Kidney epithelial cell (primary cell): ENCODE measurements at regions not wholly inside any gene's neighbourhood (a gene's known extent, or its start where the extent isn't known, plus 50 kb on each side); places are given as distances from the start of the nearest gene placed in this dataset.

ENCODE experiments used
- DNase-seq: peaks from one replicate; pipeline ENCODE4 v3.0.0-alpha.2; 2010; ENCODE audit warnings: low read depth
- H3K27me3 ChIP-seq: 2 replicates; pipeline ENCODE4 v1.6.0; 2011; ENCODE audit warnings: low read length; ENCODE audit not compliant: control insufficient read depth, insufficient read depth
- H3K36me3 ChIP-seq: 2 replicates; pipeline ENCODE4 v1.5.1; 2011; ENCODE audit warnings: low read length; ENCODE audit not compliant: control insufficient read depth, insufficient read depth
- H3K4me3 ChIP-seq: 2 replicates; pipeline ENCODE4 v1.5.1; 2011; ENCODE audit warnings: low read depth, mild to moderate bottlenecking, control low read depth, low read length
- TF ChIP-seq, protein P1 (sequence below): IDR thresholded peaks from 2 replicates; pipeline ENCODE4 v1.5.1; 2011; ENCODE audit warnings: mild to moderate bottlenecking, moderate library complexity, low read length, control low read depth, inconsistent platforms; ENCODE audit not compliant: insufficient read depth, poor library complexity, severe bottlenecking

DNA sequence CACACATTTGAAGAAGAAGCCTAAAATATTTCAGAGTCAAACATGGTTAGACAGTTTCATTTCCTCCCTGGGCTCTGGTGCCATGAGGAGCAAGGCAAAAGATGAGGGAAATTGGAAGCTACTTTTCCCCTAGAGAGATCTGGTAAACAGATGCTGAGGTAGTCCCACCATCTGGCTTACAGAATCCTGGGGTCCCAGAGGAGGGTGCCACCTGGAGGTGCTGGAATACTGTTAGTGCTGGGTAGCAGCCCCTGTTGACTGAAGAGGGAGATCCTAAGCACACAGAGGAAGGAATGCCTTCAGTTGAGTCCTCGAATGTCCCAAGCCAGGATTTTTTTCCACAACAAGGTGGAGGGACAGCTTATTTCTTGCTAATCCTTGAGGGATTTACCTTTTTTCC lies 160.1 kb downstream of the FZD1 start:
- Histone ChIP-seq H3K4me3 (no peak overlapping the region), H3K27me3 (no peaks in the 10 kb centered on the region), H3K36me3 (no peaks in the 10 kb centered on the region)
- TF ChIP-seq, protein P1, sequence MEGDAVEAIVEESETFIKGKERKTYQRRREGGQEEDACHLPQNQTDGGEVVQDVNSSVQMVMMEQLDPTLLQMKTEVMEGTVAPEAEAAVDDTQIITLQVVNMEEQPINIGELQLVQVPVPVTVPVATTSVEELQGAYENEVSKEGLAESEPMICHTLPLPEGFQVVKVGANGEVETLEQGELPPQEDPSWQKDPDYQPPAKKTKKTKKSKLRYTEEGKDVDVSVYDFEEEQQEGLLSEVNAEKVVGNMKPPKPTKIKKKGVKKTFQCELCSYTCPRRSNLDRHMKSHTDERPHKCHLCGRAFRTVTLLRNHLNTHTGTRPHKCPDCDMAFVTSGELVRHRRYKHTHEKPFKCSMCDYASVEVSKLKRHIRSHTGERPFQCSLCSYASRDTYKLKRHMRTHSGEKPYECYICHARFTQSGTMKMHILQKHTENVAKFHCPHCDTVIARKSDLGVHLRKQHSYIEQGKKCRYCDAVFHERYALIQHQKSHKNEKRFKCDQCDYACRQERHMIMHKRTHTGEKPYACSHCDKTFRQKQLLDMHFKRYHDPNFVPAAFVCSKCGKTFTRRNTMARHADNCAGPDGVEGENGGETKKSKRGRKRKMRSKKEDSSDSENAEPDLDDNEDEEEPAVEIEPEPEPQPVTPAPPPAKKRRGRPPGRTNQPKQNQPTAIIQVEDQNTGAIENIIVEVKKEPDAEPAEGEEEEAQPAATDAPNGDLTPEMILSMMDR, result peak; percentile 32
- no peak for DNase-seq

DNA sequence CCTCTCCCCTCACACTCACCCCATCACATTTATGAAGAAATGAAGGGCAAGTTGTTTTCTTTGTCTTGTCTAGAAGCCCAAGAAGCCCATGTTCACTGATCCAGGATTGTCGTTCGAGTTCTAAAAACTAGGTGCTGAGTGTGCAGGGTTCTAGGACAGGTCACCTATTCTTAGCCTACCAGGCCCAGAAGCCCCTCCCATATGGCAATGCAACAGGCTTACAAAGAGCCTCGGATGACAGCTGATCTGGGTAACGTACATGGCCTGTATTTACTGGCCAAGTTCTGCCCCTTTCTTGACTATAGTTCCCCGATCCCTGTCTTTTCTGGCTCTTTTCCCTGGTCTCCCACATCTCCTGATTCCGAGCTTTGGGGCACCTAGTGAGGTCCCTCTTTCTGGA lies 160.9 kb downstream of the FZD1 start:
- DNase-seq, result no peak
- TF ChIP-seq, protein P1, result no peak
- H3K36me3 ChIP-seq, result no peaks in the 10 kb centered on the region
- H3K4me3 ChIP-seq, result no peak overlapping the region
- H3K27me3 ChIP-seq, result no peaks in the 10 kb centered on the region

DNA sequence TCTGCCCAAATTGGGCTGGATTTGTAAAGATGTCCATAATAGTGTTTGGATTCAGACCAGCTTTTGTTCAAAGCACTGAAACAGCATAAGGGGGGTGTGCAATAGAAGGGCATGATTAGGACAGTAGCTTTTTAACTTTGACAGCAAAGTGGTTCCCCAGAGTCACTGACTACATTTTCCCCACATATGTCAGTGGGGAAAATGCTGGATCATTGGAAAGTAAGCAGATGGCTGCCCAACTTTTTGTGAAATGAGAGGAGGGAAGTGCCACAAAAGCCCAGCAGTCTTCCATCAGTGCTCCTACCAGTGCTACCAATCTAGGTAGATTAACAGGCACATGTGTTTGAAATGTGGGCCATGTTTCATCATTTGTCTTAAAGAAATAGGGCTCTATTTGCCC lies 162.8 kb downstream of the FZD1 start:
- Histone ChIP-seq H3K27me3 (no peaks in the 10 kb centered on the region), H3K4me3 (no peak overlapping the region), H3K36me3 (no peaks in the 10 kb centered on the region)
- TF ChIP-seq, protein P1, result no peak
- DNase-seq, result no peak

DNA sequence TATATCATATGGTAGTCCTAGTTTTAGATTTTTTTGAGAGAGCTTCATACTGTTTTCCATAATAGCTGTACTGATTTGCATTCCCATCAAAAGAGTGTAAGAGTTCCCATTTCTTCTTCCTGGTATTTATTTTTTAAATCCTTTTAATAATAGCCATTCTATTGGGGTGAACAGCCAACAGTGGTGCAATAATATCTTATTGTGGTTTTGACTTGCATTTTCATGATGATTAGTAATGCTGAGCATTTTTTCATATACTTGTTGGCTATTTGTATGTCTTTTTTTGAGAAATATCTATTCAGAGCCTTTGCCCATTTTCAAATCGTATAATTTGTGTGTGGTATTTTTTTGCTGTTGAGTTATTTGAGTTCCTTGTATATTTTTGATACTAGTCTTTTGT lies 167.4 kb downstream of the FZD1 start:
- H3K27me3 ChIP-seq, result no peaks in the 10 kb centered on the region
- TF ChIP-seq, protein P1, result no peak
- no peaks in the 10 kb centered on the region for H3K36me3 ChIP-seq
- DNase-seq, result no peak
- no peak overlapping the region for H3K4me3 ChIP-seq

DNA sequence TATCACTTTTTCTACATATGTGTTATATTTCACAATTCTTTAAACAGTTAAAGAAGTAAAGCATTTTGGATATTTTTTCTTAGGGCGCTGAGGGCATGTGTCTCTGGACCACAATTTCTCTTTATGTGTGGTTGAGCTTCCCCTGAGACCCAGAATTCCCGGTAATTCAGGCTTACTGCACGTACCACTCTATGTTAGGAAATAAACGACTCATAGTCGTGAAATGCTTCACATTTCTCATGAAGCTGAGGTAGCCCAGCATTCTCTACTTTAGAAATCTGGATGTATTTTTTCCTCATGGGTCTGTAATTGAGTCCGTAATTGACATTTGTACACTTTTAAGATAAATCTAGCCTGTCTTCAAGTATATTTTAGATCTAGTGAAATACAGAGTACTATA lies 170.6 kb downstream of the FZD1 start:
- Histone ChIP-seq H3K36me3 (no peaks in the 10 kb centered on the region), H3K27me3 (no peaks in the 10 kb centered on the region), H3K4me3 (no peak overlapping the region)
- no peak for DNase-seq
- TF ChIP-seq, protein P1, result no peak

DNA sequence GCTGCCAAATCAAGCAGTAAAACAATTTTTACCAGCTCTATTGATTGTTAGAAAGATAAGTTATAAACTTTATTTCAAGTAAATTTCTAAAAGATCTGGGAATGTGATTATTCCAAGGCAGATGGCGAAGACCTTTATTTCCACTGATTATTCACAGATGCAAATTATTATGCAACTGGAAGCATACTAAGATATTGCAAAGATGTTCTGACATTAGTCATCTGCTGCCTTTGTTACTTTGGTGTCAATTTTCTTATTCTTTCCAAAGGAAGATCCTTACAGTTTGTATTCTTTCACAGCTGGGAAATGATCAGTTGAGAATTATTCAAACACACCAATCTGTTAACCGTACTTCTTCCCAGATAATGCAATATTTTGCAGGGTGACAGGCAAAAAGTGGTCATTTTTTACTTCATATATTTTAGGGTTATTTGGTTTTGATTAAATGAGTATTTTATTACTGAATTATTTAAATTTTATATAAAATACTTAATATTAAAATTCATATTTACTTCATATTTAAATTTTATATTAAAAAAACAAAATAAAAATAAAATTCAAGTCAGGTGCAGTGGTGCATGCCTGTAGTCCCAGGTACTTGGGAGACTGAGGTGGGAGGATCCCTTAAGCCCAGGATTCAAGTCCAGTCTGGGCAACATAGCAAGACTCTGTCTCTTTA lies 171.3 kb downstream of the FZD1 start:
- TF ChIP-seq, protein P1, result no peak
- no peaks in the 10 kb centered on the region for H3K36me3 ChIP-seq
- no peaks in the 10 kb centered on the region for H3K27me3 ChIP-seq
- DNase-seq, result no peak
- no peak overlapping the region for H3K4me3 ChIP-seq
